GM10266 (cell line): ENCODE measurements at regions not wholly inside any gene's neighbourhood (a gene's known extent, or its start where the extent isn't known, plus 50 kb on each side); places are given as distances from the start of the nearest gene placed in this dataset.

ENCODE experiments used
- DNase-seq: peaks from one replicate; pipeline ENCODE4 v3.0.0; 2012; ENCODE audit errors: extremely low spot score
- CTCF ChIP-seq: IDR thresholded peaks from 2 replicates; pipeline ENCODE4 v1.5.1; 2012; ENCODE audit warnings: mild to moderate bottlenecking, low read depth; ENCODE audit not compliant: control insufficient read depth, insufficient read depth; ENCODE audit errors: missing control alignments

- no peak for DNase-seq
- TF ChIP-seq CTCF: no peak
Observed at GRCh38 chr10:70974920-70975319, 86.6 kb upstream of the PCBD1 start.

GRCh38 chr10:70976063-70976695 lies 87.8 kb upstream of the PCBD1 start:
- no peak for DNase-seq
- TF ChIP-seq CTCF: no peak

DNA sequence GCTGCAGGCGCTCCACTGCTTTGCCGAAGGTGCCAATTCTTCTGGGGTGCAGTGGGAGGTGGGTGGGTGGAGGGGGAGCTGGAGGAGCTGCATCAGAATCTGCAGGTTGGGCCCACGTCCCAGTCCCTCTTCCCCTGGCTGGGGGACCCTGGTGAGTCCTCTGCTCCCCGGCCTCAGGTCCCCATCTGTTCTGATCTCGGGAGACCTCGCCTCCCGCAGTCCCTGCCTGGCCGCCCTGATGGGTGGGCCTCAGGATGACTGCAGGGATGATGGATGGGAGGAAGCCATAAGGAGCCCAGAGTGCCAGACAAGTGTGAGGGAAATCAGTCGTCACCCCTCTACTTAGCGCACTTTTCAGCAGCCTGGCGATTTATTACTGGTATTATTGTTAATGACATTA lies 89.3 kb upstream of the PCBD1 start:
- TF ChIP-seq CTCF: no peak
- no peak for DNase-seq

DNA sequence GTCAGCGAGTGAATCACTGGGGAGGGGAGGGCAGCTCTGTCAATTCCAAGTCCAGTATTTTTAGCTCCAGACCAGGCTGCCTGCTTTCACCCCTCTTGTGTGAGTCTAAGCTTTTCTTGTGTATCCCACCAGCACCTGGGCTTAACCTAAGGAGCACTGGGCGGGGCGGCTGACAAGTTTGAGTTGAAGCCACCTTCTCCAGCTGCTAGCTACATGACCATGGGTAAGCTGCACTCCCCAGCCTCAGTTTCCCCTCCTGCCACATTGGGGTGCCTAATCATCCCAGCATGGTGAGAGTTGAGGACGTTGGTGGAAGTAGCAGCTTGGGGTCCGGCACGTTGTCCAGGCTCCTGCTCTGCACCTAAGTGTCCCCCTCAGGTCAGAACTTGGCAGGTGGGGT lies 89.8 kb upstream of the PCBD1 start:
- DNase-seq: no peak
- TF ChIP-seq CTCF: no peak

DNA sequence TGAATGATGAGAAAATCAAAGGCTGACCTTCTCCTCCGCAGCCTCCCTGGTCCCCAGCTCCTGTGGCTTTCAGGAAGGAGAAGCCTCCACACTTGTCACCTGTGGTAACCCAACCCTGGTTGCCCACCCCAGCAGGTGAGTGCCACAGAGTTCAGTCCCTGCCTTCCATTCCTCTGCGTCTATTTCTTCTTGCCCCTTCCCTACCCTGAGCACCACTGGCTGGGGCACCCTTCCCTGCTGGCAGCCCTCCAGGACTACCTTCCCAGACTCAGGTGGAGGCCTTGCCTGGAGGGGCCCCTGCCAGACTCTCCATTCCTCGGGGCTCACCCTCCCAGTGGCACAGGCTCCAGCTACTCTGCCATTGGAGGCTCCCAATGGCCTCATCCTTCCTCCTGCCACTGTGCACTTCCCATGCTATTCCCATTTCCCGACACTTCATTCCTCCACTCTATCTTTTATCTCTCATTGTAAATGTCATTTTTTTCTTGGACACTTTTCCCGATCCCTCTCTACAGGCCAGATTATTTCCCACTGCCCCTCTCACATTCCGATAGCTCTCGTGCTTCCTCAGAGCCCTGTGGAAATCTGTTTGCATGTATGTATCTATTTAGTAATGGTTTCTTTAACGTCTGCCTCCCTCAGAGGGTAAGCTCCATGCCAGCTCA lies 90.6 kb upstream of the PCBD1 start:
- DNase-seq: no peak
- no peak for TF ChIP-seq CTCF

DNA sequence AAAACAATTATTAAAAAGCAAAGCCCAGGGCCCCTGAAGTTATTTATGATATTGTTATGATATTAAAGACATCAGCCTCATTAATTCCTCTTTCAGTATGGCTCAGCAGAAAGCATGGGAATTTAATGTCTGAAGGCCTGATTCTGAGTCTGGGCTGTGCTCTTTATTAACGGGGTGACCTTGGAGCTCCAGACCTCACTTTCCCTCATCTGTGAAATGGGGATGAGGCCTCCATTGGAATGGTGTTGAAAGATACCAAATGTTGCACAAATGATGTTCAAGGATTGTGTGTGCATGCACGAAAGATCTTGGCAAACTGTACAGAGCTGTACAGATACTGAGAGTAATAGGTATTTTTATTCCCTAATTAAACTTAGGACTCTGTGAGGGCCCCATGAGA lies 92.3 kb upstream of the PCBD1 start:
- DNase-seq: no peak
- TF ChIP-seq CTCF: no peak

DNA sequence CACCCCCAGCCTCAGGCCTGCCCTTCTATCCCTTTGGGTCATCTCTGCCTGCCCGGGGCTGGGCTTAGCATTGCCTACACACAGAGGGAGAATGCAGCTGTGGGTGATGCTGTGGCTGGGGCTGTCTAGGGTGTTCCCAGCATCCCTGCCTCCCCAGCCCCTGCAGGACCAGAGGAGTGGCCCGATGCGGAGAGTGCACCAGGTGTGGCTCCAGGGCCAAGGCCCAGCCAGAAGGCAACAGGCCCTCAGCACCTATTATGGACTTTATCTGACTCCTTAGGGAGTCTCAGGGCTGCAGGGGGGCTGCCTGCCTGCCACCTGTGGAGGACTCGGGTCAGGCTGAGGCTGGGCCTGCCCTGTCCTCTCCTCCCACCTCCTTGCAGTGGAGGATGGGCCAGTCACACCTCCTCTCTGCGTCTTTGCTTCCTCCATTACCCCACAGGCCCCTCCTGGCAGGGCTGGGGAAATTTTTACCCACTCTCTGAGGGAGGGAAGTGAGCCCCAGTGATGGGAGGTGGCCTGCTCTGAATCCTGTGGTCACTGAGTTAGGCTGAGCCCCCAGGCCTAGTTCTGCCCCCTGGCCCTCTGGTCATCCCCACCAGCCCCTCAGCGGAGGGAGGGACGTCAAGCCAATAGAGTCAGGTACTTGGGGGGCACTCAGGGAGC lies 92.9 kb upstream of the PCBD1 start:
- no peak for DNase-seq

More for the DNA sequence above, 92.9 kb upstream of the PCBD1 start:
- no peak for TF ChIP-seq CTCF
